H7 (cell line): ENCODE measurements at regions not wholly inside any gene's neighbourhood (a gene's known extent, or its start where the extent isn't known, plus 50 kb on each side); places are given as distances from the start of the nearest gene placed in this dataset.
"Not testable (repeated sequence)": the region's sequence is repeated elsewhere in the genome, so short reads cannot be mapped to it uniquely, and the experiment has no call there.

Experiments used
- DNase-seq: peaks from one replicate; pipeline ENCODE4 v3.0.0; 2012
- H3K27me3 ChIP-seq: 2 replicates; pipeline ENCODE4 v1.6.0; 2011; ENCODE audit warnings: mild to moderate bottlenecking, low read length; ENCODE audit not compliant: control insufficient read depth, insufficient read depth
- H3K36me3 ChIP-seq: replicated peaks from 2 replicates; pipeline ENCODE4 v1.5.1; 2011; ENCODE audit warnings: low read length; ENCODE audit not compliant: control insufficient read depth, insufficient read depth
- H3K4me3 ChIP-seq: 2 replicates; pipeline ENCODE4 v1.5.1; 2011; ENCODE audit warnings: low read depth, mild to moderate bottlenecking, control low read depth, low read length, moderate library complexity; ENCODE audit not compliant: insufficient read depth

- no peaks in the 10 kb centered on the region for H3K27me3 ChIP-seq
- H3K36me3 ChIP-seq, result no peaks in the 10 kb centered on the region
- H3K4me3 ChIP-seq, result no peak overlapping the region
- DNase-seq, result no peak
Measured at GRCh38 chr18:27355308-27355707, 170.2 kb upstream of the CHST9 start.

GRCh38 chr18:27353273-27353672 is 168.2 kb upstream of the CHST9 start:
- Histone ChIP-seq H3K4me3 (no peak overlapping the region), H3K36me3 (no peaks in the 10 kb centered on the region), H3K27me3 (no peaks in the 10 kb centered on the region)
- DNase-seq, result no peak

GRCh38 chr18:27349284-27349882 is 164.3 kb upstream of the CHST9 start:
- DNase-seq, result no peak
- Histone ChIP-seq H3K27me3 (no peaks in the 10 kb centered on the region), H3K4me3 (no peak overlapping the region), H3K36me3 (no peaks in the 10 kb centered on the region)

GRCh38 chr18:27331606-27332005 is 146.5 kb upstream of the CHST9 start:
- no peak for DNase-seq
- Histone ChIP-seq H3K4me3 (no peak overlapping the region), H3K36me3 (no peaks in the 10 kb centered on the region), H3K27me3 (no peaks in the 10 kb centered on the region)

GRCh38 chr18:27314996-27315395 is 129.9 kb upstream of the CHST9 start:
- Histone ChIP-seq H3K4me3 (no peak overlapping the region), H3K36me3 (no peaks in the 10 kb centered on the region), H3K27me3 (no peaks in the 10 kb centered on the region)
- DNase-seq, result no peak

GRCh38 chr18:27313678-27314077 is 128.6 kb upstream of the CHST9 start:
- DNase-seq, result no peak

DNA sequence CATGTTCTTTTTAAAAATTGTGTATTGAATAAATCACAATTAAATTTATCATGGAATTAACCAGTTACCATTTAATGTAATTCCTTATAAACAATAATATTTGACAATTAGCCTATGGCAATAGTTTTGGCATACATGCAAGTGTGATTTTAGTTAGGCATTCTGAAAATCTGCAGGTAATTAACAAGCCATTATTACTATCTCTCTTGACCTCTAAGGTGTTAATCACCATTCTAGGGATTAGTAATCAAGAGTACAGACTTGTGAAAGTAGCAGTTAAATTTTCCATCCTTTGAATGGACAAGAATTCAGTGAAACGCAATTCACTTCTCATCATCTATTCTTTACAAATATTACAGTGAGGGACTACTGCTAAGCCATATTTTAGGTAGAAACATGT is 127.7 kb upstream of the CHST9 start:
- H3K4me3 ChIP-seq, result no peak overlapping the region
- H3K27me3 ChIP-seq, result no peaks in the 10 kb centered on the region
- no peaks in the 10 kb centered on the region for H3K36me3 ChIP-seq
- DNase-seq, result no peak

More at GRCh38 chr18:27313678-27314077, 128.6 kb upstream of the CHST9 start:
- H3K4me3 ChIP-seq, result no peak overlapping the region
- H3K36me3 ChIP-seq, result no peaks in the 10 kb centered on the region
- no peaks in the 10 kb centered on the region for H3K27me3 ChIP-seq

DNA sequence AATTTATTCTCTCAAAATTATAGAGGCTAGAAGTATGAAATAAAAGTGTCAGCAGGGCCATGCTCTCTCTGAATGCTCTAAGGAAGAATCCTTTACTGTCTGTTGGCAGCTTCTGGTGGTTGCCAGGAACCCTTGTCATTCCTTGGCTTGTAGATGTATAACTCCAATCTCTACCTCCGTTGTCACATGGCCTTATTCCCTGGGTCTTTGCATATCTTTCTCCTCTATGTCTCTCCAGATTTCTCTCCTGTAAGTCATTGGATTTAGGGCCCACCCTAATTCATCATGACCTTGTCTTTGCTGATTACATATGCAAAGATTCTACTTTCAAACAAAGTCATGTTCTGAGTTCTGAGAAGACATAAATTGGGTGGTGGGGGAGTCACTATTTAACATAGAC is 127.0 kb upstream of the CHST9 start:
- no peak for DNase-seq
- H3K27me3 ChIP-seq, result no peaks in the 10 kb centered on the region
- H3K36me3 ChIP-seq, result no peaks in the 10 kb centered on the region
- H3K4me3 ChIP-seq, result no peak overlapping the region

DNA sequence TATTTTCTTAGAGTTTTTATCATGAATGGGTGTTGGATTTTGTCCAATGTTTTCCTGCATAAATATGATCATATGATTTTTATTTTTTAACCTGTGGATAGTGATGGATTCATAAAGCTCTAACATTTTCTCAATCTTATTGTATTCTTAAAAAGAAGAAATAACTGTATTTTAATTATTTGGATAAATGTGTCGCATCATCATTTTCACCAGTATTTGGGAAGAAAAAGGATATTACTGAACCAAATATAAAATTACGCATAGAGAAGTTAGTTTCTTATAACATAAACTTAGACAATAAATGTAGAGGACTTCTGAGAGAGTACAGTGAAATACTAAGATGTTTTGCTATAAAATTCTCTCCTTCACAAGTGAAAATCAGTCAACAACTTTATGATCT is 126.0 kb upstream of the CHST9 start:
- no peak for DNase-seq
- H3K27me3 ChIP-seq, result no peaks in the 10 kb centered on the region
- H3K4me3 ChIP-seq, result no peak overlapping the region
- H3K36me3 ChIP-seq, result no peaks in the 10 kb centered on the region

- Histone ChIP-seq H3K36me3 (no peaks in the 10 kb centered on the region), H3K27me3 (no peaks in the 10 kb centered on the region), H3K4me3 (no peak overlapping the region)
- no peak for DNase-seq
Measured at GRCh38 chr18:27301615-27302378, 116.7 kb upstream of the CHST9 start.

- H3K36me3 ChIP-seq, result no peaks in the 10 kb centered on the region
- H3K4me3 ChIP-seq, result no peak overlapping the region
- H3K27me3 ChIP-seq, result no peaks in the 10 kb centered on the region
- DNase-seq, result peak; percentile 8
Measured at GRCh38 chr18:27298214-27298804, 113.2 kb upstream of the CHST9 start.

DNA sequence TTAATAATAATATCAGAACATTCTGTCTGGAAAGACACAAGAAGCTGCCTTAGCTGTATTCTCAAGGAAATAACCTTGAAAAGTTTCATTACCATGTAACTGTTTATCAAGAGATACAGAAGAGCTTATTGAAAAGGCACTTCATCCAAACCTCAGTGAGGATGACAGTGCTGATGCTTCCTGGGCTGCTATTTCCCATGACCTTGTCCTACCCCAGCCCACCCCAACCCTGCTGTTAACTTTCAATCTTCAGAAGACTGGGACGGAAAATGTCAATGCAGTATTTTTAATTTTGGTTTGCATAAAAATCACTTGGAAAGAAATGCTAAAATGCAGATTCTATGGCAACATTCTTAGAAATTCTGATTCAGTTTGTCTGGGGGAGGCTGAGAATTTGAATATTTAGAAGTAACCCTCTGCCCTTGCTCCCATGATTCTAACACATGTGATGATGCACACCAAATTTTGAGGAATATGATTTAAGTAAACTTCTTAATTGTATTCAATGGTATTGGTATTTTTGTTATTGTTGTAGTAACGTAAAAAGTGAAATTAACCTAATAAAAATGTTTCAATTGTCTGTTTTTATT is 101.0 kb upstream of the CHST9 start:
- not testable (repeated sequence) for H3K36me3 ChIP-seq, DNase-seq, H3K27me3 ChIP-seq, H3K4me3 ChIP-seq

DNA sequence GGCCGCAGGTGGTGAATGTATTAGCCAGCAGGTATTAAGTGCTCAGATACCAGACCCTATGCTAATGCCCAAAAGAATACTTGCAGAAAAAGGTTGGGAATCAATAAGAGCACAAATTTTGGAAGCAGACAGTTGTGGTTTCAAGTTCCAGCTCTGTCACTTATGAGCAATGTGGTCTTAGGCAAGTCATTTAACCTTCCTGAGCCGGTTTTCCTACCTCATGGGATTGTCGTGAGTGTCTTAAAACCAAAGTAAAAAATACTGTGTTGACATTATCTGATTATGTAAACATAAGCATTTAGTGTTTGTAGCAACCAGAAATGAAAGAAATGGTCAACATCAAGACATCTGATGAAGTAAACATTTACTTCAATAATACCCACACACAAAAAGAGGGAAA is 93.0 kb upstream of the CHST9 start:
- Histone ChIP-seq H3K4me3 (no peak overlapping the region), H3K27me3 (no peaks in the 10 kb centered on the region), H3K36me3 (no peaks in the 10 kb centered on the region)
- no peak for DNase-seq

DNA sequence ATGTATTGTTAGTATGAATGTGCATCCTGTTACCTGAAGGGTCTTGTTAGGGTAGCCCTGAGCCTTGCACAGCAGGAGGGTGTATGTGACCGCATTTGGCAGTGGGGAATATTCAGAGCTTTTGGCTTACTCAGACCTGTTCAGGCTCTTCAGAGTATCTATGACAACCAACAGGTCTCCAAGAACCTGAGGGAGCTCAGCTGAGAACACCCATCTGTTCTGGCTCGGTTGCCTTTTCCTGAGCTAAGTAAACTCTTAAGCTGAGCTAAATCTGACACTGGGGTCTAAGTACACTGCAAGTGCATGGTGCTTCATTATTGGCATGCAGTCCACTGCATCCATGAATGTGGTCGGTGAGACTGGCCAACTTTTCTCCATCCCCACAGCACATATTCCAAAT is 92.4 kb upstream of the CHST9 start:
- H3K36me3 ChIP-seq, result no peaks in the 10 kb centered on the region
- no peaks in the 10 kb centered on the region for H3K27me3 ChIP-seq
- no peak overlapping the region for H3K4me3 ChIP-seq
- no peak for DNase-seq

- DNase-seq, result no peak
- Histone ChIP-seq H3K36me3 (no peaks in the 10 kb centered on the region), H3K27me3 (no peaks in the 10 kb centered on the region), H3K4me3 (no peak overlapping the region)
Measured at GRCh38 chr18:27276886-27277285, 91.8 kb upstream of the CHST9 start.
